Activated naive CD8-positive, alpha-beta T cell treated with anti-CD3 and anti-CD28 coated beads, Interleukin-2, amount 10 ng/mL, durations not matched to agents 7 days and 5 days (primary cell): ENCODE measurements at regions not wholly inside any gene's neighbourhood (a gene's known extent, or its start where the extent isn't known, plus 50 kb on each side); places are given as distances from the start of the nearest gene placed in this dataset.
"Not testable (repeated sequence)": the region's sequence is repeated elsewhere in the genome, so short reads cannot be mapped to it uniquely, and the experiment has no call there.

Experiments
- ATAC-seq: fragments of 150-1000 bp; cut with Tn5 transposase; one replicate; pipeline ENCODE4 v1.10.0; 2021; ENCODE audit warnings: low read depth, moderate library complexity
- POLR2A ChIA-PET: fragments of 350-600 bp; sonication (Branson Sonifier 250); formaldehyde crosslinking; loops from one replicate; lab custom pipeline; 2021; ENCODE audit warnings: antibody characterized with exemption; lab: Charles Lee
- DNase-seq: peaks from one replicate; pipeline ENCODE4 v3.0.0; 2021
- H3K27ac Mint-ChIP-seq: one replicate; pipeline ENCODE4 v1.8.0; 2022; ENCODE audit warnings: mild to moderate bottlenecking, mixed read lengths
- H3K27me3 Mint-ChIP-seq: one replicate; pipeline ENCODE4 v1.8.0; 2022; ENCODE audit warnings: mild to moderate bottlenecking, moderate library complexity, mixed read lengths
- H3K36me3 Mint-ChIP-seq: one replicate; pipeline ENCODE4 v1.8.0; 2021; ENCODE audit warnings: mild to moderate bottlenecking, mixed read lengths
- H3K4me1 Mint-ChIP-seq: one replicate; pipeline ENCODE4 v1.8.0; 2021; ENCODE audit warnings: mixed read lengths
- H3K4me3 Mint-ChIP-seq: one replicate; pipeline ENCODE4 v1.8.0; 2022; ENCODE audit warnings: mild to moderate bottlenecking, moderate library complexity, mixed read lengths
- H3K9me3 Mint-ChIP-seq: one replicate; pipeline ENCODE4 v1.8.0; 2021; ENCODE audit warnings: mixed read lengths

DNA sequence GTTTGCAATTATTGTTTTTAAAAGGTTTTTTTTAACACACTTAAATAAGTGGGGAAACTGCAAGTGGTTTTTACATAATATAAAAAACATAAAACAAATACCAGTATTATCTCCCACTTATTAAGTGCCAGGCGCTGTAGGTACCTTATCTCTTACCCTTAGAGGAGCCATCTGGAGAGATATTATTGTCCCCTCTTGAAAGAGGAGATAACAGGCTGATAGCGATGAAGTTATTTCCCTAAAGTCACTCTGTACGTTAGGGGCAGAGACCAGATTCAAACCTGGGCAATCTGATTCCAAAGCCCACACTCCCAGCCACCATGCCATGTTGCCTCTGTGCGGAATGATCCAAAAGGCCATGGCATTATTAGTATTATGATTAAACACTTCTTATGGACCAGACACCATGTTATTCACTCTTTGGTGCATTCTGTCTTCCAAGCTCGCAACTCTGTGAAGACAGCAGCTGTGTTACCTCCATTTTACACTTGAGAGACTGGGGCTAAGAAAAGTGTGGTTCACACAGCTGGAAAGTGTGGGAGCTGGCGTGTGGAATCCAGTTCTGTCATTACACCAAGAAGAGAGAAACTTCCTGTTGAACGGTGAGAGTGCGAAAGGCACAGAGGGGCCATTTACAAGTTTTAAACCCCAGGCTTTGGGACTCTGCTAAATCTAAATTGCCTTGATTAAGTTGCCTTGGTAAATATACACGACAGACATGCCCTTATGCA lies 79.9 kb upstream of the MITF start:
- no peaks in the 10 kb centered on the region for H3K36me3 Mint-ChIP-seq
- POLR2A ChIA-PET = no interaction called here
- H3K4me1 Mint-ChIP-seq = no peaks in the 10 kb centered on the region
- ATAC-seq (no peak), DNase-seq (no peak)
- no peaks in the 10 kb centered on the region for H3K27me3 Mint-ChIP-seq
- H3K9me3 Mint-ChIP-seq = peaks cover 2% of the 10 kb centered on the region
- H3K27ac Mint-ChIP-seq = no peak overlapping the region
- H3K4me3 Mint-ChIP-seq = no peak overlapping the region

DNA sequence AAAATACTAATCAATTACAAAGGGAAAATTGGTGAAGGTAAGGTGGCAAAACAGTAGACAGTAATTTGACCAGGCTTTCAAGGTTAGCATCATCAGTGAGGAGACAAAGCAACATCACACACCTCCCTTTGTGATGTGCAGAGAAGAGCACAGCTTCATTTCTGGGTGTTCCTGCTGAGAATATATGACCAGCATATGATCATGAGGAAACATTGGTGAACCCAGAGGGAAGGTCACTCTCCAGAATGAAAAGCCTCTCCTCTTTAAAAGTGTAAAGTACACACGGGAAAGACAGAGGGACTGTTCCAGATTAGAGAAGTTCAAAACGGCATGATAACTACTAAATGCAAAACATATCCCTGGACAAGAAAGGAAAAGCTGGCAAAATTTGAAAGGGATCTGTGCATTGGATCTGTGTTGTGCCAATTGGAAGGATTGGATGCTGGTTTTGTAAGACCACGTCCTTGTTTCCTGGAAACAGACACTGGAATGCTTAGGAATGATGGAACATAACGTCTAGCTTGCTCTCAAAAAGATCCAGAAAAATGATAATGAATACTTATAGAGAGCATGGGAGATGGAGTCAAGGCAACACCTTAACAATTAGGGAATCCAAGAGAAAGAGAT lies 80.6 kb upstream of the MITF start:
- H3K36me3 Mint-ChIP-seq = no peaks in the 10 kb centered on the region
- H3K27ac Mint-ChIP-seq = no peak overlapping the region
- H3K27me3 Mint-ChIP-seq = no peaks in the 10 kb centered on the region
- H3K4me1 Mint-ChIP-seq = no peaks in the 10 kb centered on the region
- no peak overlapping the region for H3K4me3 Mint-ChIP-seq
- no peak for ATAC-seq
- POLR2A ChIA-PET = no interaction called here
- DNase-seq = no peak
- H3K9me3 Mint-ChIP-seq = peaks cover 2% of the 10 kb centered on the region

DNA sequence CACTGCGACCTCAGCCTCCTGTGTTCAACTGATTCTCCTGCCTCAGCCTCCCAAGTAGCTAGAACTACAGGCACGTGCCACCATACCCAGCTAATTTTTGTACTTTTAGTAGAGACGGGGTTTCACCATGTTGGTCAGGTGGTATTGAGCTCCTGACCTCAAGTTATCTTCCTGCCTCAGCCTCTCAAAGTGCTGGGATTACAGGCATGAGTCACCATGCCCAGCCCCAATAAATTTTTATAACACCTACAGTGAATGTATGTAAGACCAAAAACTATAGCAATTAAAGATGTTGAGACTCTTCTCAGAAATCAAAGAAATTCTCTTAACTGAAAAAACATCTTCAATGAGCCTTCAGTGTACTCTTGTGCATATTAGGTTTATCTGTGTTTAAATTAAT lies 82.2 kb upstream of the MITF start:
- H3K9me3 Mint-ChIP-seq, ATAC-seq, DNase-seq, POLR2A ChIA-PET, H3K27me3 Mint-ChIP-seq, H3K4me1 Mint-ChIP-seq, H3K36me3 Mint-ChIP-seq, H3K27ac Mint-ChIP-seq, H3K4me3 Mint-ChIP-seq: not testable (repeated sequence)

DNA sequence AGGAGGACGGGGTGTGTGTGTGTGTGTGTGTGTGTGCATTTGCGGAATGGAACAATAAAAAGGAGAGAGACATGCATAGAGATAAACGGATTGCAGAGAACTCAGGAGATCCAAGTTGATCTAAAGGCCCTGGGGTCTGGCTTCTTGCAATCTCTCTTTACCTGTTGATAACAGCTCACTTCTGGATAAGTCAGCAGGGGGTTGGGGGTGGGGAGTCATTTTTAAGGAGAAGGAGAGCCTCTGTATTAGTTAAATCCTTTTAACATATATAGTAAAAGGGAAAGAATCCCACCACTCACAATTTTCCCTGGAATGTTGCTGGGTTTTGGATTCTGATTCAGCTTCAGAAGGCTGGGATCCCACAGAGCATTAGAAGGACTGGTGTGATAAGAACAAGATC lies 87.5 kb upstream of the MITF start:
- Mint-ChIP-seq H3K4me1 (no peaks in the 10 kb centered on the region), H3K36me3 (no peaks in the 10 kb centered on the region), H3K9me3 (no peaks in the 10 kb centered on the region), H3K4me3 (no peak overlapping the region), H3K27me3 (no peaks in the 10 kb centered on the region), H3K27ac (no peak overlapping the region)
- ATAC-seq = no peak
- no peak for DNase-seq
- POLR2A ChIA-PET = no interaction called here

DNA sequence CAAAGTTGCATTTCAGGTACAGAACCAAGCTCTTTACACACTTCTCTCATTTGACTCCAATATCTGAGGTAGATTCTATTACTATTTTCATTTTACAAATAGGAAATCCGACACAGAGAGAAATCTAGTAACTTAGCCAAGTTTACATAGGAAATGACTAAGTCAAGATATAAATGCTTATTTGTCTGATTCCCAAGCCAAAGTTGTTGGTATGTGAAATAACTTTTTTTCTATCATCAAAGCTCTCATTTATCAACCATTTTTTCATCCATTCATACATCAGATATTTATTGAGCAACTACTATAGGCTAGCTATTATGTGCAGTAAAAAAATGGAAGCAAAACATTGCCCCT lies 89.2 kb upstream of the MITF start:
- ATAC-seq = no peak
- no peak for DNase-seq
- no peak overlapping the region for H3K27ac Mint-ChIP-seq
- no peaks in the 10 kb centered on the region for H3K36me3 Mint-ChIP-seq
- H3K4me3 Mint-ChIP-seq = no peak overlapping the region
- H3K27me3 Mint-ChIP-seq = no peaks in the 10 kb centered on the region
- no peaks in the 10 kb centered on the region for H3K4me1 Mint-ChIP-seq
- no peaks in the 10 kb centered on the region for H3K9me3 Mint-ChIP-seq
- POLR2A ChIA-PET = no interaction called here

DNA sequence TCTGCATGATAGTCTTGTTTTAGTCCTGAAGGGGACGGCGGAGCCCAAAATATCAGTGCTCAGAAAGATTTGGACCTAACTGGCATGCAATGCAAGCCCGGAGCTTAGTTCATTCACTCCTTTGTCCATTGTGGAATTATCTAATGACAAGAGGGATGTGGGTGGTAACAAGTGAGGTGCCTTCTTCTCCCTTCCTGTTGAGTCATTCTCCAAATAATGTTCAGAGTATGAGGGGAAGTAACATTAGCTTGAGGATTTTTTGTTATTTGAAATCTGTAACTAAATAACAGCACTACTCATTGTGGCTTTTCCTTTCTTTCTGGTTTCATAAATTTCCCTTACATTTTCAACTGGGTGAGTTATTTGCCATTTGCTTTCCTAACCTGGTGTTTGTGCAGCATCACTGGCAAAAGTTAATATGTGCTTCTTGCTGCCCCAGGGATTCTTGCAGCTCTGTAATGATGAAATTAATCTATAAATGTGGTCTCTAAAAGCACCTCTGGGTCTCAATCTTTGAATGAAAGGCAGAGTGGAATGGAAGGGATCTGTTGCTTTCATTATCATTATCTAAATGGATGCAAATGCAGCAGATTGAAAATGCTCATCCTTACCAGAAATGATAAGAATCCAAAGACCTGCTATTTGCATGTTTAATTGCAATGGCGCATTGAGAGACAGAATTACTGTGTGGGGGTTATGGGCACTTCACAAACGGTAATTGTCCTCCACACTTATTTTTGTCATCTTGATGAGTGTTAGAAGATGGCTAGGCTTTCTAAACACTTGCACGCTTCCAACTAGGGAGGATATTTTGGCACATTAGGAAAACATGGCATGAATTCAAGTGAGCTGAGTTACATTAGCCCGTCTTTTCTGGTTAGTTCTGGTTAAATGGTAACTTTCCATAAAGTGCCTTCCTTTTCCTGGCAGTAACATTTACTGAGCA lies 89.9 kb upstream of the MITF start:
- no peak for DNase-seq
- H3K4me3 Mint-ChIP-seq = no peak overlapping the region
- POLR2A ChIA-PET = no interaction called here

DNA sequence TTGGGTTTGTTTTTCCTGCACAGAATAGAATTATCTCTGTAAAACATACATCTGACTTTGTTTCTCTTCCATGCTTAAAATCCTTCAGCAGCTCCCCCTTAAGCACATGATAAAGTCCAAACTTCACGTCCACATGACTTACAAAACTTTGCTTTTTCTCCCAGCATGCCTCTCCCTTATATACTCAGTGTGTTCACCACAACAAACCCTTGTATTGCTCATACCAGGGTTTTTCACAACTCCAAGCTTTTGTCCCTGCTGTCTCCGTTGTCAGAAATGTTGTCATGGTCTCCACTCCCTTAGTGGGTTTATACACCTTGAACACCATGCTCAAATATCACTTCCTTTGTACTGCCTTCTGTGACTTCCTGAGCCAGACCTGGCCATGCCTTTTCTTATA lies 91.1 kb upstream of the MITF start:
- H3K4me3 Mint-ChIP-seq = no peak overlapping the region
- no peak for DNase-seq
- no peaks in the 10 kb centered on the region for H3K36me3 Mint-ChIP-seq
- no peaks in the 10 kb centered on the region for H3K9me3 Mint-ChIP-seq
- H3K27ac Mint-ChIP-seq = no peak overlapping the region
- no peaks in the 10 kb centered on the region for H3K4me1 Mint-ChIP-seq
- H3K27me3 Mint-ChIP-seq = no peaks in the 10 kb centered on the region
- POLR2A ChIA-PET = no interaction called here
- ATAC-seq = no peak

More for the DNA sequence above, 89.9 kb upstream of the MITF start:
- ATAC-seq = no peak
- Mint-ChIP-seq H3K9me3 (no peaks in the 10 kb centered on the region), H3K27me3 (no peaks in the 10 kb centered on the region), H3K36me3 (no peaks in the 10 kb centered on the region), H3K27ac (no peak overlapping the region), H3K4me1 (no peaks in the 10 kb centered on the region)

DNA sequence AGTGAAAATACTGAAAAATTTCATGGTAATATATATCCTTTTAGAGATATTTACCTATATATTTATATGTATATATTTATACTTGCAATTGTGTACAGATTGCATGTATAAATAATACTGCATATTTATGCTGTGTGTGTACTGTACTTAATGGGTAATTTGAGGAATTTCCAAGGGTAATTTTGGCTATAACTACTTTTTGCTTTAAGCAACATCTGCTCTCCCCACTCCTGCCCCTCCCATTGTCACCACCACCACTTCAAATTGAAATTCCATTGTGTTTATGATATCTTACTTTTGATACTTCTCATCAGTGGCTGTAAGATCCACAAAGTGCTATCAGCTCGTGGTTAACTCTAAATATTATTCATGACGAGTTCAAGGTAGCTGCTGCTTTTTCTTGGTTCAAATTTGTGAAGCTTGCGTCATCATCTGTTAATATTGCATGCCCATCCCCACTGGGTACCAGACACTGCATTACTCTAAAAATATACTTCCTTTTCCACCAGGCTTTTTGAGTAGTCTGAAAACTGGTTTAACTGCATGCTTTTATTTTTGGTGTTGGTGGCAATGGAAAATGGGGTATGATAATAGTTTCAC lies 91.7 kb upstream of the MITF start:
- Mint-ChIP-seq H3K27me3 (no peaks in the 10 kb centered on the region), H3K4me3 (no peak overlapping the region), H3K27ac (no peak overlapping the region), H3K36me3 (no peaks in the 10 kb centered on the region), H3K9me3 (no peaks in the 10 kb centered on the region), H3K4me1 (no peaks in the 10 kb centered on the region)
- ATAC-seq (no peak), DNase-seq (no peak)
- POLR2A ChIA-PET = no interaction called here

DNA sequence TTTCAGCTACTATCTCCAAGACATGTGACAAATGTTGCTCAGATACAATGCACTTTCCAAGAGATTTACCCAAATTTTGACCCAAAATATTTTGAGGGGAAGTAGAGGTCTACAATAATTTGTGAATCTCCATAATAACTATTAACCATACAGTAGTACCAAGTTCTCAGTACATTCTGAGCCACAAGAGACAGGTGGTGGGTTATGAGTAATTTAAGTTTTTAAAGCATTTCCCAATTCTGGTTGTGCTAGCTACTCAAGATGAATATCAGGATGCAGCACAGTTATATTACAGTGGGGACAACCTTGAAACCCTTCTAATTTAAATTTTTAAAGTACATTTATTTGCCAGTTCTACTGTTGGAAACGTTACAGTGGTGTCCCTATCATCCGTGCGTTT lies 92.2 kb upstream of the MITF start:
- no peak overlapping the region for H3K27ac Mint-ChIP-seq
- no peaks in the 10 kb centered on the region for H3K9me3 Mint-ChIP-seq
- POLR2A ChIA-PET = no interaction called here
- DNase-seq = no peak
- no peaks in the 10 kb centered on the region for H3K4me1 Mint-ChIP-seq
- H3K36me3 Mint-ChIP-seq = no peaks in the 10 kb centered on the region
- no peaks in the 10 kb centered on the region for H3K27me3 Mint-ChIP-seq
- H3K4me3 Mint-ChIP-seq = no peak overlapping the region
- no peak for ATAC-seq

DNA sequence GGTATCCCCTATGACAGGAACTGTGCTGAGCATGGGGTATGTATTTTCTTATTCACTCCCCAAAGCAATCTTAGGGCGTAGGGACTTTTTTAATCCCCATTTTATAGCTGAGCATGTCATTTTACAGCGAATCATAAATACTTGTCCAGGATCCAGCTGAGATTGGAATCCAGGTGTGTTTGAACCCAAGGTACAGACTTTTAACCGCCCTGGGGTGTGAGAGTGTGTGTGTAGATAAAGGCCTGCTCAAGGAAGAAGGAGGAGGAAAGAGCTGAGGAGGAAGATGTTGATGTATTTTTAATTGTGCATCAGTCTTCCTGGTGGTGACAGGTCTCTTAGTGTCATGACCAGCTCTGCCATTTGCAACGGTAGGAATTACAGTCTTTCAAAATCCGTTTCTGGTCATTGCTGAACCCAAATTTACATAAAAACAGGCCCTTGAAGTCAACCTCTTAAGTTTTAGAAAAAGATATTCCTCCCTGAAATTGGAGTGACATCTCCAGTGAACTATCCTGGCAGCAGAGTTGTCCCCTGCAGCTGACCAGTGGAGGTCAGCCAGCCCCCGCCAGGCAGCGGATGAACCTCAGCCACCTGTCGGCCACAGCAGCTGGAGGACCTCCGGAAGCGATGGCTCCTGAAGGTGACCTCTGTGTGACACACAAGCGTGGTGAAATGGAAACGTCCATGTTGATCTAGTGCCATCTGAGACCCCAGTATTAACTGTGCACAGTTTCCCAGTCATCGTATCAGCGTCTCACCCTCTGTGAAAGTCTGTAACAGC lies 92.8 kb upstream of the MITF start:
- H3K27me3 Mint-ChIP-seq = no peaks in the 10 kb centered on the region
- no peaks in the 10 kb centered on the region for H3K9me3 Mint-ChIP-seq
- no peak for ATAC-seq

DNA sequence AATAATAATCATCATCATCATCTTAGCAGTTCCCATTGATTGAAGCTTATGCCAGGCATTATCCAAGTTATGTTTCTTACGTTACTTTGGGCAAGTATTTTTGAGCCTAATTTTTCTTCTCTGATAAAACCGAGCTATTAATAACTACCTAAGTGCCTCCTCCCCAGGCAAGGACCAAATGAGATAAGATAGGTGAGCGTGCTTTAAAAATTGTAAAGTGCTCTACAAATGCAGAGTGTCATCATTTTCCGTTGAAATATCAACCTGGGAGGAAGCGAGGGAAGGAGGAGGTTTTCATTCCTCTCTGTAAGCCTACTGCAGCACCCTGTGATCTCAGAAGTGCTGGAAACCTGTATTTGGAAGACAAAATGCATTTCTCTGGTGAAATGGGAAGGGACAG lies 96.7 kb upstream of the MITF start:
- Mint-ChIP-seq H3K4me3 (no peak overlapping the region), H3K4me1 (no peaks in the 10 kb centered on the region), H3K9me3 (no peaks in the 10 kb centered on the region), H3K27me3 (no peaks in the 10 kb centered on the region), H3K36me3 (no peaks in the 10 kb centered on the region), H3K27ac (no peak overlapping the region)
- no peak for ATAC-seq
- DNase-seq = no peak
- POLR2A ChIA-PET = no interaction called here

More for the DNA sequence above, 92.8 kb upstream of the MITF start:
- Mint-ChIP-seq H3K27ac (no peak overlapping the region), H3K4me3 (no peak overlapping the region), H3K36me3 (no peaks in the 10 kb centered on the region), H3K4me1 (no peaks in the 10 kb centered on the region)
- DNase-seq = no peak
- POLR2A ChIA-PET = no interaction called here

DNA sequence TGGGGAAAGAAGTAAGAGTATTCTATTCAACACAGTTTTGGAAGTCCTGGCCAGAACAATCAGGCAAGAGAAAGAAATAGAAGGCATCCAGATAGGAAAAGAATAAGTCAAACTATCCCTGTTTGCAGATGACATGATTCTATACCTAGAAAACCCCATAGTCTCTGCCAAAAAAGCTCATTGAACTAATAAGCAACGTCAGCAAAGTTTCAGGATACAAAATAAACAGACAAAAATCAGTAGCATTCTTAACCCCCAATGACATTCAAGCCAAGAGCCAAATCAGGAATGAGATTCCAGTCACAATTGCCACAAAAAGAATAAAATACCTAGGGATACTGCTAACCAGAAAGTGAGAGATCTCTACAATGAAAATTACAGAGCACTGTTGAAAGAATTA lies 99.4 kb upstream of the MITF start:
- POLR2A ChIA-PET = no interaction called here
- no peak for ATAC-seq
- no peak for DNase-seq
- H3K27me3 Mint-ChIP-seq = no peaks in the 10 kb centered on the region
- H3K9me3 Mint-ChIP-seq = no peaks in the 10 kb centered on the region
- H3K4me3 Mint-ChIP-seq = no peak overlapping the region
- H3K27ac Mint-ChIP-seq = no peak overlapping the region
- H3K4me1 Mint-ChIP-seq = no peaks in the 10 kb centered on the region
- H3K36me3 Mint-ChIP-seq = no peaks in the 10 kb centered on the region

DNA sequence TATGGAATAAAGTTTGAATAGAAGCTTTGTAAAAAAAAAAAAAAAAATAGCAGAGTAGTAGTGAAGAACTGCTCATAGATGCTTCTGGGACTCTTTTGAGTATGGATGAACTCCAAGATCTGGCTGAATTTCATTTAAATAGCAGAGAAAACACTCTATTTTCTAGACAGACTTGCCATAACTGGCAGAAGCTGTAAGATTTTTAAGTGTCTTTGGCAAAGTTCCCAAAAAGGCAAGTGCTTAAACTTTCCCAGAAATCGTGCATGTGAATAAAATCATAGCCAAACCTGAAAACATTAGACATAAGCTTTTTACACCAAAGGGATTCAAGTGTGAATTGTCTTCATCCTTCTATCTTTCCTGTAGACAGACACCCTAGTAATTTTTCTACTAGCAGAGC lies 110.3 kb upstream of the MITF start:
- H3K27me3 Mint-ChIP-seq = no peaks in the 10 kb centered on the region
- POLR2A ChIA-PET = no interaction called here
- no peaks in the 10 kb centered on the region for H3K4me1 Mint-ChIP-seq
- no peak for DNase-seq
- no peak for ATAC-seq
- H3K36me3 Mint-ChIP-seq = no peaks in the 10 kb centered on the region
- no peak overlapping the region for H3K27ac Mint-ChIP-seq
- H3K9me3 Mint-ChIP-seq = peaks cover 14% of the 10 kb centered on the region
- H3K4me3 Mint-ChIP-seq = no peak overlapping the region
